Heart right ventricle (tissue), 16 donors: ENCODE measurements at regions not wholly inside any gene's neighbourhood (a gene's known extent, or its start where the extent isn't known, plus 50 kb on each side); places are given as distances from the start of the nearest gene placed in this dataset.
"Not testable (repeated sequence)": the region's sequence is repeated elsewhere in the genome, so short reads cannot be mapped to it uniquely, and the experiment has no call there.

ENCODE experiments used
- ATAC-seq, 8 donors: fragments of 200-7000 bp; cut with Tn5 transposase; one replicate each; pipeline ENCODE4 v1.9.1; 2020; ENCODE audit warnings: mild to moderate bottlenecking in 8 of 8, moderate library complexity in 8 of 8, moderate number of reproducible peaks in 1 of 8
- DNase-seq, 2 donors: peaks; one replicate each; pipeline ENCODE4 v3.0.0-alpha.2; 2020
- H3K27ac ChIP-seq, 10 donors: fragments of 200-600 bp; sonication (generic) in 2 of 10; one replicate each; pipeline versions ENCODE4 v1.5.0 to v1.8.0; 2020 to 2022; ENCODE audit warnings: mild to moderate bottlenecking in 3 of 10
- H3K27me3 ChIP-seq, 7 donors: fragments of 200-600 bp; one replicate each; pipeline ENCODE4 v1.8.0; 2021 to 2022; ENCODE audit warnings: mild to moderate bottlenecking in 2 of 7
- H3K36me3 ChIP-seq, 9 donors: fragments of 200-600 bp; sonication (generic) in 1 of 9; one replicate each; pipeline versions ENCODE4 v1.5.0 to v1.8.0; 2020 to 2022; ENCODE audit warnings: mild to moderate bottlenecking in 2 of 9
- H3K4me1 ChIP-seq, 9 donors: fragments of 200-600 bp; sonication (generic) in 1 of 9; one replicate each; pipeline versions ENCODE4 v1.5.0 to v1.8.0; 2020 to 2022; ENCODE audit warnings: mild to moderate bottlenecking in 4 of 9
- H3K4me3 ChIP-seq, 10 donors: fragments of 200-600 bp; sonication (generic) in 2 of 10; one replicate each; pipeline versions ENCODE4 v1.5.0 to v1.8.0; 2020 to 2022; ENCODE audit warnings: mild to moderate bottlenecking in 7 of 10, moderate library complexity in 2 of 10
- H3K9me3 ChIP-seq, 11 donors: fragments of 200-600 bp in 10 of 11; sonication (generic) in 2 of 11; one replicate each; pipeline versions ENCODE4 v1.5.0 to v1.8.0; 2013 to 2022; ENCODE audit warnings: mild to moderate bottlenecking in 2 of 11, control low read depth in 1 of 11, moderate library complexity in 1 of 11
- CTCF ChIP-seq, 9 donors: fragments of 200-600 bp; sonication (generic) in 2 of 9; IDR thresholded peaks; one replicate each; pipeline versions ENCODE4 v1.5.0 to v1.8.0; 2021 to 2022; ENCODE audit warnings: antibody characterized with exemption in 9 of 9, mild to moderate bottlenecking in 5 of 9, moderate library complexity in 1 of 9
- WGBS, 2 donors: extraction: QIAGEN DNeasy Blood & Tissue Kit; methylation state at CpG; one replicate each; pipeline ENCODE4 v1.1.7; 2013; ENCODE audit warnings: inconsistent platforms in 1 of 2; 5-methylcytosine and 5-hydroxymethylcytosine counted together
- intact Hi-C, 10 donors: fragments of 100-400 bp; cut with DNase I; formaldehyde crosslinking; loops; one replicate each; pipeline versions ENCODE4 v1.11.1 to v1.14.2; 2022
- donor health status: Arrhythmogenic right ventricular cardiomyopathy.
- donor health status: ischemic (EF 13 %, LVEDD 7.1; RV severe dilation, severe dysfunction).
- donor health status: healthy with polysubstance abuse.
- donor health status: DM: no; HTN: yes; CAD: no.
- donor health status: DM: no; HTN: no; CAD: no.
- donor health status: ischemic (EF 25% LVEDD 6.9; RV normal size, moderate dysfunction).
- donor health status: ischemic (EF 25% LVEDD 5.7; RV mildly dilated, moderate dysfunction).
- donor health status: healthy.
- donor health status: DM: yes; HTN: yes; CAD: no.
- donor health status: Ischemic cardiomyopathy.
- donor health status: ischemic (EF 35%, LVEDD 5.7; RV mildly dilated, moderate dysfunction).
- donor health status: nonischemic (EF 11% LVEDD 7.7; RV severe dilation, severe dysfunction).
- donor health status: DM: yes; HTN: yes; CAD: no.
- donor health status: PGD.
- donor health status: ischemic (EF 29% LVEDD 5.4; RV normal size, mild dysfunction).
- donor health status: nonischemic (EF 23%, LVEDD 6.1; RV moderate dilation, normal function).

- Histone ChIP-seq H3K9me3 (no peaks in the 10 kb centered on the region), H3K4me3 (no peak overlapping the region), H3K4me1 (no peaks in the 10 kb centered on the region), H3K36me3 (no peaks in the 10 kb centered on the region), H3K27me3 (peaks cover 0 to 33% (median 7%) of the 10 kb centered on the region in 7 donors), H3K27ac (no peak overlapping the region)
- intact Hi-C loops: no loop called here
- no peak for ATAC-seq
- 55 to 56% methylated on average over 5 of the region's 5 CpGs for WGBS, 2 donors
- TF ChIP-seq CTCF (IDR thresholded peaks at IDR 0.05): no peak
- no peak for DNase-seq
Observed at GRCh38 chr14:106422066-106422465, 895.7 kb downstream of the TMEM121 start.

GRCh38 chr14:106425150-106425549 lies 898.8 kb downstream of the TMEM121 start:
- DNase-seq, H3K36me3 ChIP-seq, H3K4me1 ChIP-seq, intact Hi-C loops, H3K27ac ChIP-seq, ATAC-seq, H3K9me3 ChIP-seq, H3K4me3 ChIP-seq: not testable (repeated sequence)
- peaks cover 0 to 26% (median 3%) of the 10 kb centered on the region in 7 donors for H3K27me3 ChIP-seq
- WGBS, 2 donors: 61 to 63% methylated on average over 7 of the region's 7 CpGs

- TF ChIP-seq CTCF (IDR thresholded peaks at IDR 0.05): peak in 5 of 9 donors; percentile 32 to 56 (median 41)
- 46 to 47% methylated on average over 16 of the region's 16 CpGs for WGBS, 2 donors
Observed at GRCh38 chr14:106436310-106436905, 910.0 kb downstream of the TMEM121 start.

GRCh38 chr14:106442857-106443256 lies 916.5 kb downstream of the TMEM121 start:
- peaks cover 0 to 28% (median 0%) of the 10 kb centered on the region in 7 donors for H3K27me3 ChIP-seq
- H3K27ac ChIP-seq: no peak overlapping the region
- no peak overlapping the region for H3K4me3 ChIP-seq
- H3K4me1 ChIP-seq: no peaks in the 10 kb centered on the region
- DNase-seq: no peak
- WGBS, 2 donors: 32 to 34% methylated on average over 7 of the region's 7 CpGs
- no peaks in the 10 kb centered on the region for H3K9me3 ChIP-seq
- no peak for ATAC-seq
- H3K36me3 ChIP-seq: no peaks in the 10 kb centered on the region
- TF ChIP-seq CTCF (IDR thresholded peaks at IDR 0.05): peak in 1 of 9 donors; percentile 20
- intact Hi-C loops: no loop called here

More at GRCh38 chr14:106436310-106436905, 910.0 kb downstream of the TMEM121 start:
- Histone ChIP-seq H3K9me3 (no peaks in the 10 kb centered on the region), H3K4me1 (no peaks in the 10 kb centered on the region), H3K27ac (no peak overlapping the region), H3K27me3 (peaks cover 0 to 38% (median 0%) of the 10 kb centered on the region in 7 donors), H3K4me3 (no peak overlapping the region), H3K36me3 (no peaks in the 10 kb centered on the region)
- DNase-seq (peak in 1 of 2 donors; percentile 33), ATAC-seq (no peak)
- intact Hi-C loops: no loop called here

- ATAC-seq (no peak), DNase-seq (no peak)
- no peaks in the 10 kb centered on the region for H3K9me3 ChIP-seq
- TF ChIP-seq CTCF (IDR thresholded peaks at IDR 0.05): no peak
- H3K4me3 ChIP-seq: no peak overlapping the region
- intact Hi-C loops: no loop called here
- 33% methylated on average over 3 of the region's 3 CpGs for WGBS, 2 donors
- H3K36me3 ChIP-seq: no peaks in the 10 kb centered on the region
- peaks cover 0 to 24% (median 0%) of the 10 kb centered on the region in 7 donors for H3K27me3 ChIP-seq
- no peaks in the 10 kb centered on the region for H3K4me1 ChIP-seq
- H3K27ac ChIP-seq: no peak overlapping the region
Observed at GRCh38 chr14:106455026-106455425, 928.6 kb downstream of the TMEM121 start.
